SU-DHL-6 (cell line): ENCODE measurements at regions not wholly inside any gene's neighbourhood (a gene's known extent, or its start where the extent isn't known, plus 50 kb on each side); places are given as distances from the start of the nearest gene placed in this dataset.

Experiments used
- H2AFZ ChIP-seq: fragments of 200-600 bp; sonication (generic); 2 replicates; pipeline ENCODE4 v1.6.1; 2014; ENCODE audit warnings: low read depth, mild to moderate bottlenecking, moderate library complexity, mixed read lengths, antibody characterized with exemption, low read length; ENCODE audit not compliant: severe bottlenecking
- H3F3A ChIP-seq: fragments of 200-600 bp; shearing (Covaris generic); 2 replicates; pipeline ENCODE4 v1.6.0; 2016; ENCODE audit warnings: antibody characterized with exemption, mild to moderate bottlenecking; ENCODE audit not compliant: insufficient read depth
- H3K27ac ChIP-seq: fragments of 200-600 bp; sonication (generic); 2 replicates; pipeline ENCODE4 v1.5.1; 2016; ENCODE audit warnings: low read depth, mild to moderate bottlenecking, low read length, moderate library complexity, mixed read lengths
- H3K27me3 ChIP-seq: fragments of 200-600 bp; sonication (generic), shearing (Covaris generic); 2 replicates; pipeline ENCODE4 v1.6.0; 2014; ENCODE audit warnings: mild to moderate bottlenecking, low read length
- H3K36me3 ChIP-seq: fragments of 200-600 bp; sonication (generic); 2 replicates; pipeline ENCODE4 v1.6.1; 2014; ENCODE audit warnings: mild to moderate bottlenecking, low read length, mixed read lengths
- H3K4me2 ChIP-seq: fragments of 300-600, 200-600 bp; shearing (Covaris generic), sonication (generic); 2 replicates; pipeline ENCODE4 v1.6.0; 2014; ENCODE audit warnings: low read length, low read depth, mild to moderate bottlenecking; ENCODE audit not compliant: poor library complexity, severe bottlenecking
- H3K4me3 ChIP-seq: fragments of 200-600 bp; sonication (generic); 2 replicates; pipeline ENCODE4 v1.5.1; 2014; ENCODE audit warnings: antibody characterized with exemption, low read length, mild to moderate bottlenecking, mixed read lengths; ENCODE audit not compliant: insufficient read depth, poor library complexity, severe bottlenecking
- H3K79me2 ChIP-seq: fragments of 200-600 bp; sonication (generic); 2 replicates; pipeline ENCODE4 v1.6.1; 2014; ENCODE audit warnings: mild to moderate bottlenecking, low read length, moderate library complexity; ENCODE audit not compliant: insufficient read depth
- H3K9ac ChIP-seq: fragments of 200-600 bp; sonication (generic); 2 replicates; pipeline ENCODE4 v1.7.0; 2014; ENCODE audit warnings: mild to moderate bottlenecking, low read length
- H3K9me2 ChIP-seq: fragments of 200-600 bp; sonication (generic); replicated peaks from 2 replicates; pipeline ENCODE4 v1.6.1; 2014; ENCODE audit warnings: low read length; ENCODE audit not compliant: insufficient read depth
- H3K9me3 ChIP-seq: fragments of 200-600 bp; sonication (generic); 2 replicates; pipeline ENCODE4 v1.6.1; 2014; ENCODE audit warnings: low read length, mixed read lengths; ENCODE audit not compliant: insufficient read depth
- H4K20me1 ChIP-seq: fragments of 200-600 bp; sonication (generic); 2 replicates; pipeline ENCODE4 v1.6.1; 2014; ENCODE audit warnings: low read depth, mild to moderate bottlenecking, antibody characterized with exemption, low read length, moderate library complexity, mixed read lengths
- CTCF ChIP-seq: fragments of 200-600 bp; sonication (generic); IDR thresholded peaks from one replicate; pipeline ENCODE4 v1.5.1; 2017; ENCODE audit warnings: antibody characterized with exemption, mild to moderate bottlenecking, low read length, moderate library complexity; ENCODE audit not compliant: insufficient read depth, poor library complexity, severe bottlenecking
- EZH2phosphoT487 ChIP-seq: fragments of 200-600 bp; sonication (generic), shearing (Covaris generic); conservative IDR thresholded peaks from 2 replicates; pipeline ENCODE4 v1.6.1; 2018; ENCODE audit warnings: mild to moderate bottlenecking, antibody characterized with exemption, low read length, moderate library complexity, mixed read lengths

GRCh38 chr3:187830181-187830580 is 84.9 kb upstream of the BCL6 start:
- Histone ChIP-seq H3K4me3 (no peak overlapping the region), H3K36me3 (no peaks in the 10 kb centered on the region), H3K27ac (no peak overlapping the region), H3K79me2 (no peaks in the 10 kb centered on the region), H3K4me2 (no peak overlapping the region), H3K27me3 (no peaks in the 10 kb centered on the region), H3F3A (no peaks in the 10 kb centered on the region), H3K9me2 (no peaks in the 10 kb centered on the region), H3K9me3 (no peaks in the 10 kb centered on the region), H3K9ac (no peak overlapping the region), H2AFZ (no peak overlapping the region), H4K20me1 (no peaks in the 10 kb centered on the region)
- TF ChIP-seq EZH2phosphoT487 (no peak), CTCF (no peak)

GRCh38 chr3:187831125-187832051 is 86.1 kb upstream of the BCL6 start:
- no peak overlapping the region for H3K27ac ChIP-seq
- H3F3A ChIP-seq, result no peaks in the 10 kb centered on the region
- no peak overlapping the region for H3K4me2 ChIP-seq
- H3K9me3 ChIP-seq, result no peaks in the 10 kb centered on the region
- no peak overlapping the region for H2AFZ ChIP-seq
- no peak overlapping the region for H3K4me3 ChIP-seq
- H3K9ac ChIP-seq, result no peak overlapping the region
- H3K9me2 ChIP-seq, result no peaks in the 10 kb centered on the region
- H3K79me2 ChIP-seq, result no peaks in the 10 kb centered on the region
- H3K36me3 ChIP-seq, result no peaks in the 10 kb centered on the region
- H4K20me1 ChIP-seq, result no peaks in the 10 kb centered on the region
- no peaks in the 10 kb centered on the region for H3K27me3 ChIP-seq
- TF ChIP-seq EZH2phosphoT487, result no peak
- no peak for TF ChIP-seq CTCF

- Histone ChIP-seq H3K9me2 (no peaks in the 10 kb centered on the region), H2AFZ (no peak overlapping the region)
These were observed 86.9 kb upstream of the BCL6 start for GRCh38 chr3:187832202-187832601.

More at GRCh38 chr3:187832202-187832601, 86.9 kb upstream of the BCL6 start:
- Histone ChIP-seq H3K27me3 (no peaks in the 10 kb centered on the region), H3K4me2 (no peak overlapping the region), H3K4me3 (no peak overlapping the region), H3K9me3 (no peaks in the 10 kb centered on the region), H3K36me3 (no peaks in the 10 kb centered on the region), H3F3A (no peaks in the 10 kb centered on the region), H3K27ac (no peak overlapping the region), H3K79me2 (no peaks in the 10 kb centered on the region), H3K9ac (no peak overlapping the region), H4K20me1 (no peaks in the 10 kb centered on the region)
- TF ChIP-seq EZH2phosphoT487 (no peak), CTCF (no peak)
